T-helper 1 cell treated with Interleukin-12 subunit alpha and Interleukin-12 subunit beta and Interleukin-4 antibody, amounts not matched to agents 30 ng/mL and 1 ng/mL, for 36 hours (primary cell): ENCODE measurements at regions not wholly inside any gene's neighbourhood (a gene's known extent, or its start where the extent isn't known, plus 50 kb on each side); places are given as distances from the start of the nearest gene placed in this dataset.
"Not testable (repeated sequence)": the region's sequence is repeated elsewhere in the genome, so short reads cannot be mapped to it uniquely, and the experiment has no call there.

Source experiments
- intact Hi-C: fragments of 100-400 bp; cut with micrococcal nuclease; formaldehyde crosslinking; loops from one replicate; pipeline ENCODE4 v1.15.1; 2024

GRCh38 chr4:64737026-64737853 lies 328.0 kb upstream of the TECRL start:
- intact Hi-C loops = no loop called here

GRCh38 chr4:64729561-64729960 lies 320.3 kb upstream of the TECRL start:
- intact Hi-C loops = no loop called here

GRCh38 chr4:64727960-64728359 lies 318.7 kb upstream of the TECRL start:
- intact Hi-C loops = no loop called here

GRCh38 chr4:64727391-64727790 lies 318.1 kb upstream of the TECRL start:
- intact Hi-C loops = not testable (repeated sequence)

GRCh38 chr4:64724689-64725088 lies 315.4 kb upstream of the TECRL start:
- intact Hi-C loops = no loop called here

- intact Hi-C loops = no loop called here
Observed at GRCh38 chr4:64721106-64721505, 311.9 kb upstream of the TECRL start.

- intact Hi-C loops = no loop called here
Observed at GRCh38 chr4:64718091-64718490, 308.8 kb upstream of the TECRL start.

GRCh38 chr4:64715741-64716140 lies 306.5 kb upstream of the TECRL start:
- intact Hi-C loops = no loop called here

GRCh38 chr4:64713256-64713840 lies 304.1 kb upstream of the TECRL start:
- intact Hi-C loops = no loop called here

GRCh38 chr4:64712590-64712989 lies 303.3 kb upstream of the TECRL start:
- intact Hi-C loops = no loop called here

GRCh38 chr4:64705989-64706388 lies 296.7 kb upstream of the TECRL start:
- intact Hi-C loops = no loop called here

GRCh38 chr4:64698171-64698570 lies 288.9 kb upstream of the TECRL start:
- intact Hi-C loops = no loop called here

GRCh38 chr4:64682946-64683345 lies 273.7 kb upstream of the TECRL start:
- intact Hi-C loops = no loop called here

GRCh38 chr4:64682481-64682880 lies 273.2 kb upstream of the TECRL start:
- intact Hi-C loops = no loop called here

GRCh38 chr4:64673121-64673520 lies 263.9 kb upstream of the TECRL start:
- intact Hi-C loops = not testable (repeated sequence)

- intact Hi-C loops = no loop called here
Observed at GRCh38 chr4:64670647-64671046, 261.4 kb upstream of the TECRL start.

- intact Hi-C loops = no loop called here
Observed at GRCh38 chr4:64643841-64644240, 234.6 kb upstream of the TECRL start.

- intact Hi-C loops = no loop called here
Observed at GRCh38 chr4:64642936-64643335, 233.7 kb upstream of the TECRL start.

GRCh38 chr4:64640402-64640801 lies 231.2 kb upstream of the TECRL start:
- intact Hi-C loops = not testable (repeated sequence)

- intact Hi-C loops = no loop called here
Observed at GRCh38 chr4:64625438-64625837, 216.2 kb upstream of the TECRL start.

GRCh38 chr4:64617800-64618199 lies 208.6 kb upstream of the TECRL start:
- intact Hi-C loops = no loop called here

GRCh38 chr4:64614276-64614675 lies 205.0 kb upstream of the TECRL start:
- intact Hi-C loops = no loop called here

- intact Hi-C loops = no loop called here
Observed at GRCh38 chr4:64613046-64613445, 203.8 kb upstream of the TECRL start.
